ENCODE measurements at regions not wholly inside any gene's neighbourhood (a gene's known extent, or its start where the extent isn't known, plus 50 kb on each side); places are given as distances from the start of the nearest gene placed in this dataset.

- TF ChIP-seq CTCF (IDR thresholded peaks at IDR 0.05) (no peak), ZFX (IDR thresholded peaks at IDR 0.05; ENCODE audit: borderline replicate concordance) (no peak)
These were observed 221.6 kb downstream of the MAT2B start for GRCh38 chr5:163727028-163727427.
